HG02970 (cell line): ENCODE measurements at regions not wholly inside any gene's neighbourhood (a gene's known extent, or its start where the extent isn't known, plus 50 kb on each side); places are given as distances from the start of the nearest gene placed in this dataset.
"Not testable (repeated sequence)": the region's sequence is repeated elsewhere in the genome, so short reads cannot be mapped to it uniquely, and the experiment has no call there.

Experiments used
- ATAC-seq: cut with Tn5 transposase; IDR thresholded peaks from one replicate; pipeline ENCODE4 v1.9.1; 2021; ENCODE audit warnings: mild to moderate bottlenecking, moderate library complexity, moderate number of reproducible peaks; ENCODE audit not compliant: unreplicated experiment, low FRiP score

DNA sequence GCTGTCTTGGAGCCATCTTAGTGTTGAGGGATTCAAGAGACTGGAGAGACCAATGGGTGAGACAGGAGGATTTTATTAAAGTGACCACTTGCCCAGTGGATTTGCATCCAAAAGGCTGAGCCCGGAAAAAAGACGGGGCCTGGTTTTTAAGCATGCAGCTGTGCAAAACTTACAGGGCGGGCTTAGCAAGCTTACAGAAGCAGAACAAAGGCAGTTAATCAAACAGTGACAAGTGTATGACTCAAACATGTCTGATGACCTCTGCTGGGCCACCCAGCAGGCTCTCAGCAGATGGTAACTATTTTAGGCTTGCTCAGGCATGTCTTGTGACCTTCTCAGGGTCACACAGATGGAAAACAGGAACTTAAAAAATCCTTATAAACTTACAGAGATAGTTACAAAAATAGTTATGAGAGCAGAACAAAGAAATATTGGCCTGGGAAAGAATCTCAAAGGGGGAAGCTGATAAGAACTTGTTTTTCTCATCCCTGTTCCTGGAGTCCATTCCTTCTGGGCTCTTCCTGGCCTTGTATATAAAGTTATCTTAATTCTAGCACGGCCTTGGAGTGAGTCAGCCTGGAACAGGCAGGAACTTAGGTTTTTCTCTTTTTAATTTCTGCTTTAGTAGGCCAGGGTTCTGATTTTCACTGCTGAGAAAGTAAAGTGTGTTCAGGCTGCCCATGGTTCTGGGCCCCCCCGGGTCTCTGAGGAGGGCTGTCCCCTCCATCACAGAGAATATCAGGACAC, 141.3 kb downstream of the CCDC74A start:
- not testable (repeated sequence) for ATAC-seq

DNA sequence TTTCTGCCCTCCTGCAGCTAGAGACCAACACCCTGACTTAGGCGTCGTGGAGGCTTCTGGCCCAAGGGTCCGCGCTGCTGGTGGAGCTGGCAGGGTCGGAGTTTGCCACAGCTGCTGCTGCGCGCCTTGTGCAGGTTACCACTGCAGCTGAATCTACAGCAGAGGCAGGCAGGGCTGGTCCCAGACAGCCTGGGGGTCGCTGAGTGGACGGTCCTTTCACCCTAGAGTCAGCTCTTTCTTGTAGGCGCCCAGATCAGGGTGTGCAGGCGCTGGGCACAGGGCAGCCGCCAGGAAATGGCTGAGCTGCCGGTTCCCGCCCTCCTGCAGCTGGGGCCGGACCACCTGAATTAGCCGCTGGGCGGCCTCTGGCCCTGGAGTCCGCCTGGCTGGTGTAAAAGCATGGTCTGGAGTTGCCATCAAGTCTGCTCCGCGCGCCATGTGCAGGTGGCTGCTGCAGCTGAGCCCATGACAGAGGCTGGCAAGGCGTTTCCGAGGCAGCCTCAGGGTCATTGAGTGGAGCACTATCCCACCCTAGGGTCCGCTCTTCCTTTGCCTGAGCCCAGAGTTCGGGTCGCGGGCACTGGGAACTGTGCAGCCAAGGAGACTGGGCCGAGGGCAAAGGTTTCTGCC, 144.3 kb downstream of the CCDC74A start:
- not testable (repeated sequence) for ATAC-seq

DNA sequence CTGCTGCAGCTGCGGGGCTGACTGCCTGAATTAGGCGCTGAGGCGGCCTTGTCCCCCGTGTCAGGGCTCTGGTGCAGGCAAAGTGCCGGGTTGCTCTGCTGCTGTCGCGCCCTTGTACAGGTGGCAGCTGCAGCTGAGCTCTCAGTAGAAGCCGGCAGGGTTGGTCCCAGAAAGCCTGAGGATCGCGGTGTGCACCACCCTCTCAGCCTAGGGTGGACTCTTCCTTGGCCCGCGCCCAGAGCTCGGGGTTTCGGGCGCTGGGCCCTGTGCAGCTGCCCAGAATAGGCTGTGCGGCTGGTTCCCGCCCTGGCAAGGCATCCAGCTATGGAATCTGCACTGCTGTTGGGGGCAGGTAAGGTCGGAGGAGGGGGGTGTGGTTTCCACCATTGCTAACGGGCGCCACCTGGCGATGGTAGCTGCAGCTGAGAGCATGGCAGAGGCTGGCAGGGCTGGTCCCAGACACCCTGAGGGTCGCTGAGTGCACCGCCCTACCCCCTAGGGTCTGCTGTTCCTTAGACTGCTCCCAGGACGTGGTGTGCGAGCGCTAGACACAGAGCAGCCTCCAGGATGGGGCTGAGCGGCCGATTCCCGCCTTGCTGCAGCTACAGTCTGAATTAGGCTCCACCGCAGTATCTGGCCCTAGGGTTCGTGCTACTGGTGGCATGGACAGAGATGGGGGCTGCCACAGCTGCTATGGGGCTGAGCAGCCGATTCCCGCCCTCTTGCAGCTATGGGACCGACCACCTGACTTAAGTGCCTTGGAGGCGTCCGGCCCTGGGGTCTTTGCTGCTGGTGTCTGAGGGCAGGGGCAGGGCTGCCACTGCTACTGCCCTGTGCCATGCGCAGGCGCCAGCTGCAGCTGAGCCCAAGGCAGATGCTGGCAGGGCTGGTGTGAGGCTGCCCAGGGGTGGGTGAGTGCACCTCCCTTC, 145.0 kb downstream of the CCDC74A start:
- peak; percentile 86 for ATAC-seq

DNA sequence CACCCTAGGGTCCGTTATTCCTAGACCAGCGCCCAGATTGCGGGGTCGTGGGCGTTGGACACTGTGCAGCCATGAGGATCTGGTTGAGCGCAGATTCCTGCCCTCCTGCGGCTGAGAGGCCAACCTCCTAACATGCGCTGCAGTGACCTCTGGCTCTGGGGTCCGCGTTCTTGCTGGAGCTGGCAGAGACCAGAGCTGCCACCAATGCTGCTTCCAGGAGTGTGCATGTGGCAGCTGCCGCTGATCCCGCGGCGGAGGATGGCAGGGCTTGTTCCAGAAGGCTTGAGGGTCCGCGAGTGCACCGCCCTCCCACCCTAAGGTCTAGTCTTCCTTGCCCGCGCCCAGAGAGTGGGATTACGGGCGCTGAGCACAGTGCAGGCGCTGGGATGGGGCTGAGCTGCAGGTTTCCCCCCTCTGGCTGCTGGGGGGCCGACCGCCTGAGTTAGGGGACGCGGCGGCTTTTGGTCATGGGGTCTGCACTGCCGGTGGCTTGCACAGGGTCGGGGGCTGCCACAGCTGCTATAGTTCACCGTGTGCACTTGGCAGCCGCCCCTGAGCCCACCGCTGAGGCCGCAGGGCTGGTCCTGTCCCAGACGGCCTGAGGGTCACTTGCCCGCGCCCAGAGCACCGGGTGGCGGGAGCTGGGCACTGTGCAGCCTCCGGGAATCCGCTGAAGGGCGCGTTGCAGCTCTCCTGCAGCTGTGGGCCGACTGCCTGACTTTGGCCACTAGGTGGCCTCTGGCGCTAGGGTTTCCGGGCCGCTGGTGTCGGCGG, 145.9 kb downstream of the CCDC74A start:
- peak; percentile 80 for ATAC-seq

DNA sequence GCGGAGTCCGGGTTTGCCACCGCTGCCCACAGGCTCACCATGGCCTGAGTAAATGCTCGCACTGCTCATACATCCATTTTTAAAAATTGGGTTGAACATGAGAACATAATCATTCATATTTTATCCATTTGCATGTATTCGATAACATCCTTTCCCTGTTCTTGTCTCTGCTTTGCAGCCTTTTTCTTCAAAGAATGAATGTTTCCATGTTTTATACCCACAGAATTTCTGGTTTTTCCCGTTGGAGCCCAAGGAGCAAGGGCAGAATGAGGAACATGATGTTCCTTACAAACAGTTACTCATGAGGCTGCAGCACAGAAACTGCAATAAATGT, 146.5 kb downstream of the CCDC74A start:
- no peak for ATAC-seq

DNA sequence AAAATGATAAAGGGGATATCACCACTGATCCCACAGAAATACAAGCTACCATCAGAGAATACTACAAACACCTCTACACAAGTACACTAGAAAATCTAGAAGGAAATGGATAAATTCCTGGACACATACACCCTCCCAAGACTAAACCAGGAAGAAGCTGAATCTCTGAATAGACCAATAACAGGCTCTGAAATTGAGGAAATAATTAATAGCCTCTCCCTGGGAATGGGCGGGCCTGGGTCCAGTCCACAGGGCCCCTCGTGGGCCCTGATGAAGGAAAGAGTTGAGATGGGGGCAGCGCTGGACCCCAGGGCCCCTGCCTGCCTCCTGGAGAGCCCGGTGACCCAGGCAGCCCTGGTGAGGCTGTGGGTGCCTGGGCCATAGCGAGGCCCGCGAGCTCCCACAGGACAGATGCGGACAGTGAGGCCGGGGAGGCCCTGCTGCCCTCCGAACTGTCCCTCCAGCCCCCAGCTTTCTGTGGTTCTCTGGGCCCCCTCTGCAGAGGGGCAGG, 154.0 kb downstream of the CCDC74A start:
- not testable (repeated sequence) for ATAC-seq

DNA sequence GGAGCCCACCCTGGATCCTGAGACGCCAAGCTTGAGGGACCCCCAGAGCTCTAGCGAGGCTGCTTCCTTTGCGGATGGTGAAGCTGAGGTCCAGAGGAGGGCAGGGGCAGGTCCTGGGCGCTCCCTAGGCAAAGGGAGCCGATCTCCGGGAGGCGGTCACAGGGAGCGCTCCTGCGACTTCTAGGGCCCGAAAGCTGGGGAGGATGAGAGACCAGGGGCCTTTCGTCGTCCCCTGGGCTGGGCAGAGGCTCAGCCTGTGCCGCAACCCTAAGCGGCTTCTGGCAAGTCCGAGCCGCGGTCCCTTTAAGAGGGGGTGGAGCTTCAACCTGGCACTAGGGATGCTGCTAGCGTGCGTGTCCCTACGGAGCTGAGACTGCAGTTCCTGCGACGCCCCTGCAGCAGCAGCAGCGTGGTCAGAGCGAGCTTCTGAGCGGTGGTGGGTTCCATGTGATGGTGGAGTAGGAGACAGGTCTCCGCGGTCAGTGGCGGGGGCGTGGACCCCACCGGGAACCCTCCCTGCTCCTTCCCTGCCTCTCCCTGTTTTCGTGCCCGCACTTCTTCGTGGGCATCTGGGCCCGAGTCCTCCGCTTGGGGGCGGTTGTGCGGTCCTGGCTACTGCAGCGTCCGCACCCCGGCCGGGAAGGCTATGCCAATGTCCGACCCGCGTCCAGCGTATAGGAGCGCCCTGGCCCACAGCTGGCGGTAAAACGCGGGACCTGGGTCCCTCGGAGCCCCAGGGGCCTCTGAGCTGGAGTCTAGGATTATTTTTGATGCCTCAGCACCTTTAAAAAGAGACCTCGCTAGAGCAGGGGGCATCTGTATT, 154.6 kb downstream of the CCDC74A start:
- peak; percentile 96 for ATAC-seq

DNA sequence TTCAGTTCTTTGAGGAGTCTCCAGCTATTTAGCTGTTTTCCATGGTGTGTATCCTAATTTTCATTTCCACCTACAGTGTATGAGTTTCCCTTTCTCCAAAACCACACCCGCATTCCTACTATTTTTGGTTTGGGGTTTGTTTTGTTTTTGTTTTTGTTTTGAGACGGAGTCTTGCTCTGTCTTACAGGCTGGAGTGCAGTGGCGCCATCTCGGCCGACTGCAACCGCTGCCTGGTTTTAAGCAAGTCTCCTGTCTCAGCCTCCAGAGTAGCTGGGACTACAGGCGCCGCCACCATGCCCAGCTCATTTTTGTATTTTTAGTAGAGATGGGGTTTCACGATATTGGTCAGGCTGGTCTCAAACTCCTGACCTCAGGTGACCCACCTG, 155.2 kb downstream of the CCDC74A start:
- peak; percentile 41 for ATAC-seq

DNA sequence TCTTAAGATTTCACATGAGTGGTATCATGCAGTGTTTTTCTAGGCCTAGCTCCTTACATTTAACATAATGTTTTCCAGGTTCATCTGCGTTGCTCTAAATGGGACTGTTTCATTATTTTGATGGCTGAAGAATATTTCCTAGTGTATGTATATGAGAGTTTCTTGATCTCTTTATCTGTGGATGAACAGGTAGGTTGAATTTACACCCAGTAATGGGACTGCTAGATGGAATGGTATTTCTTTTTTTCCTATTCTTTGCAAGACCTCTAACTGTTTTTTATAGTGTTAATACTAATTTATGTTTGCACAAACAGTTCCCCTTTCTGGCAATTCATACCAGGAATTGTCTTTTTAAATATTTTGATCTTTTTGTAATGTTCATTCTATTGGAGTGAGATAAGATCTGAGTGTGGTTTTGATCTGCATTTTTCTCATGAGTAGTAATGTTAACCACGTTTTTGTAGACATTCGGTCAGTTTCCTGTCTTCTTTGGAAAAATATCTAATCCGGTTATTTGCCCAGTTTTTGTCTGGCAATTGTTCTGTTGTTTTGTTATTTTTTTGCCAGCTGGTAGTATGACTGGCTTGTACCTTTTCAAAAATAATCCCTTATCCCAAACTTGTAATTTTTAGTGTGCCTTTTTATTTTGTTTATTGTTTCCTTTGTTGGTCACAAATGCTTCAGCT, 157.1 kb downstream of the CCDC74A start:
- not testable (repeated sequence) for ATAC-seq

DNA sequence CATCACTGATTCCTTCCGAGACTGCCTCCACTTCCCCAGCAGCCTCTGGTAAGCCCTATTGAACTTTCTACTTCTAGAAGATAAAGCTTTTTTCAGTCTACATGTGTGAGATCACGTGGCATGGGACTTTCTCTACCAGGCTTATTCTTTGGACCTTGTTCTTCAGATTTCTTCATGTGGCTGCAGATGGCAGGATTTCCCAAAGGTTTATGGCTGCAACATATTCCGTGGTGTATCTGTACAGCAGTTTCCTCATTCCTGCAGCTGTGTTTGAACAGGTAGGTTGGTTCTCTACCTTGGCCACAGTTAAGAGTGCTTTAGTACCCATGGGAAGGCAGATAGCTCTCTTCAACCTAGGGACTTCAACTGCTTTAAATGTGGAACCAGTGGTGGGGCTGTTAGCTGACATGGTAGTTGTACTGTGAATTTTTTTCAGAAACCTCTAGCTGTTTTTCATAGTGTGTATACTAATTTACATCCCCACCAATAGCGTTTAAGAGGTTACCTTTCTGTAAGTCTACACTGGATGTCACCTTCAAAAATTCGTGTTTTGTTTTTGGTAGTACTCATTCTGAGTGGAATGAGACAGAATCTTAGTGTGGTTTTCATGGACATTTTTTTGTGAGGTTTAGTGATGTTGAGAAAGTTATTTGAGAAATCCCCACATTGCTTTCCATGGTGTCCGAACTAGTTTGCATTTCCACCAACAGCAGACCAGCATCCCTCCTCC, 158.6 kb downstream of the CCDC74A start:
- ATAC-seq = not testable (repeated sequence)

DNA sequence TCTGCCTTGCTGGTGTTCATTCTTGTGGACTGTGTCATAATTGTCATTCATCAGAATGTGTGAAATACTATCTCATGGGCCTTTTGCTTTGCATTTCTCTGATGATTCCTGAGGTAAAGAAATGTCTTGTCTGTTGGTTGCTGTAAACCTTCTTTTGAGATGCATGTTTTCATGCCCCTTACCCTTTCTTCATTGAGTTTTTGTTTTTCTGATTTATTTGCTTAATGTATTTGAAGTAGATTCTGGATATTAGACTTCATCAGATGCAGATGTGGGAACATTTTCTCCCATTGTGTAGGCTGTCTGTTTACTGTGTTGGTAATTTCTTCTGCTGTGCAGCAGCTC, 159.2 kb downstream of the CCDC74A start:
- ATAC-seq = not testable (repeated sequence)

DNA sequence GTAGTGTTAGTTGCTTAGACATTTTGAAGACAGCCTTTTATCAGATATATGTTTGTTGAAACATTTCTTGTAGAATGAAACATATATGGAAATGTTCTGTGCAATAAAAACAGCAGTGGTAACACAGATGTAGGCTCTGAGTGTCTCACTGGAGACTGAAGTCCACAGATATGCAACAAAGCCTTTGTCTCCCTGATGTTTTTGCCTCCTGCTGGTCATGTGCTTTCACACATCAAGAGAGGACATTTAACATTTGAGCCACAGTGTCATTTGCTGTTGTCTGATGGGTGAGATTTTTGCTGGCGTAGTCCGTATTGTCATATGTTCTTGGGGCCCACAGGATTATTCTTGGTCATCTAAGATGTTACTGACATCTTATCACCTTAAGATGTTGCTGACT, 161.4 kb downstream of the CCDC74A start:
- not testable (repeated sequence) for ATAC-seq

DNA sequence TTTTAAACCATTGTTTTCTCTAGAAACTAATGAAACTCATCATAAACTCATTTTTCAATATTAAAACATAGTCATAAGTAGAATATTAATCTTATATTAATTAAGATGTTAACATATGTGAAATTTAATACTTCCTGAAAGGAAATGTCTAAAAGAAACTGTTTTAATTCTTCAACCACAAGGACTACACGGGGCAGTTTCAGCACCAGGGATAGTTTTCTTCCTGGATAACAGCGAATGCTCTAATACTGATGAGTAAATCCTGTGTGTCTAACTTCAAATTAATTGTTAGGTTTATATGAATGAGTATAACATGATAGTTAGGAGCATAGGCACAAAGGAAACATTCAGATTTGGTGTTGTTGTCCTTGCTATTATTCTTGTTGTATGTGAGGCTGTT, 183.6 kb downstream of the CCDC74A start:
- not testable (repeated sequence) for ATAC-seq

DNA sequence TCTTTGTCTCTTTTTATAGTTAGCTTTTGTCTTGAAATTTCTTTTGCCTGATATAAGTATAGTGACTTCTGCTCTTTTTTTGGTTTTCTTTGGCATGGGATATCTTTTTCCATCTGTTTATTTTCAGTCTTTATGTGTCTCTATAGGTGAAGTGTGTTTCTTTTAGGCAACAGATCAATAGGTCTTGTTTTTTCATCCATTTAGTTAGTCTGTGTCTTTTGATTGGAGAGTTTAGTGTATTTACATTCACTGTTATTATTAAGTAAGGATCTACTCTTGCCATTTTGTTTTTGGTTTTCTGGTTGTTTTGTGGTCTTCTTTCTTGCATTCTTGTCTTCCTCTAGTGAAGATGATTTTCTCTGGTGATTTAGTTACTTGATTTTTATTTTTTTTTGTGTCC, 190.2 kb downstream of the CCDC74A start:
- not testable (repeated sequence) for ATAC-seq

DNA sequence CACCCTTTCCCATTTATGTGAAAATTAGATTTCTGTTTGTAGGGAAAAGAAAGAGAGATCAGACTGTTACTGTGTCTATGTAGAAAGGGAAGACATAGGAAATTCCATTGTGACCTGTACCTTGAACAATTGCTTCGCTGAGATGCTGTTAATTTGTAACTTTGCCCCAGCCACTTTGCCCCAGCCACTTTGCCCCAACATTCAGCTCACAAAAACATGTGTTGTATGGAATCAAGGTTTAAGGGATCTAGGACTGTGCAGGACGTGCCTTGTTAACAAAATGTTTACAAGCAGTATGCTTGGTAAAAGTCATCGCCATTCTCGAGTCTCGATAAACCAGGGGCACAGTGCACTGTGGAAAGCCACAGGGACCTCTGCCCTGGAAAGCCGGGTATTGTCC, 193.5 kb downstream of the CCDC74A start:
- not testable (repeated sequence) for ATAC-seq

DNA sequence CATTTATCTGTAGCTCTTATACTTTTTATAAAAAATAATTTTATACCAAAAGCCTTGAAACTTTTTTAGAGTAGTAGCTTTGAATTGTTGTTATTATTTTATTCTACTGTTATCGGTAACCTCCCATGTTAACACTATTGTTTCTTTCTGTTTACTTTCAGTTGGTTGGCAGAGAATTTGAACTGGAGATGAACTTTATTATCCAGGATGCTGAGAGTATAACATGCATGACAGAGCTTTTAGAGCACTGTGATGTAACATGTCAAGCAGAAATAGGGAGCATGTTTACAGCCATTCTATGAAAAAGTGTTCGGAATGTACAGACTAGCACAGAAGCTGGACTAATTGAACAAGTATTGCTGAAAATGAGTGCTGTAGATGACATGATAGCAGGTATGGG, 194.6 kb downstream of the CCDC74A start:
- not testable (repeated sequence) for ATAC-seq

DNA sequence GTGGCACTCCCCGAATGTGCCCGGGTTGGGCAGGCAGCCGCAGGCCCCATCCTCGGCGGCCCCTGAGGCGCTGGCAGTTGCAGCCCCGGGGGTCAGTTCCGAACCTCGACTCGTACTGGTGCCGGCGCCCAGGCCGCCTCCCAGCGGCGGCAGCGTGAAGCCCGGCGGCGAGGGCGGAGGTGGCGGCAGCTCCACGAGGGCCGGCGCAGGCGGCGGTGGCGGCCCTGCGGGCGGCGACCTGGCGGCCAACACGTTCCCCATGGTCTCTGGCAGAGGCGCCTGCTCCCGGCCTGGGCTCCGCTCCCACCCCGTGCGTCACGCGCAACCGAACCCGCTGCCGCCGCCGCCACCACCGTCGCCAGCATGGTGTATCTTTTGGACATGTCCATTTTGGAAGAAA, 196.3 kb downstream of the CCDC74A start:
- no peak for ATAC-seq

DNA sequence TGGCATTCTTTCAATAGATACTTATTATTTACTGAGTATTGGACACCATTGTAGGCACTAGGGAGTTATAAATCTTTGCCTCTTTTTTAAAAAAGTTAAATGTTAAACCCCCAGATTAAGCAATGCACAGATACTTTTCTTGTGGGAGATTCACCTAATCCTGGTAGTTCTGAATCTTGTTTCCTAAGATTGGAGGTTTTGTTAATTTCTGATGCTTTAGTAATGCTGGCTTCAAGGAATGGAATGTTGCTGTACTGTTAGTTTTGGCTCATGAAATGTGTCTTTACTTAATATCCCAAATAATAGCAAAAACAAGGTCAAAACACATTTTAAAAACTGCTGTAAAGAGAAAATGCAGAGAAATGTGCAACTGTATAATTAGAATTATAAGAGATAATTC, 200.8 kb downstream of the CCDC74A start:
- not testable (repeated sequence) for ATAC-seq
